ENCODE measurements at regions not wholly inside any gene's neighbourhood (a gene's known extent, or its start where the extent isn't known, plus 50 kb on each side); places are given as distances from the start of the nearest gene placed in this dataset.

GRCh38 chr18:30705943-30706342 lies 336.6 kb downstream of the DSC3 start:
- no peak for DNase-seq
- H3K4me1 ChIP-seq (ENCODE audit: low read depth), result no peaks in the 10 kb centered on the region
- H3K36me3 ChIP-seq (ENCODE audit: low read depth), result no peaks in the 10 kb centered on the region
- no peak for ATAC-seq
- H3K4me3 ChIP-seq, result no peak overlapping the region
- H3K9me3 ChIP-seq, result no peaks in the 10 kb centered on the region
- intact Hi-C loops (cut with DNase I, micrococcal nuclease), result no loop called here
- no peak for TF ChIP-seq CTCF (IDR thresholded peaks at IDR 0.05)

GRCh38 chr18:30698571-30698970 lies 344.0 kb downstream of the DSC3 start:
- TF ChIP-seq CTCF (IDR thresholded peaks at IDR 0.05), result no peak
- ATAC-seq (no peak), DNase-seq (no peak)
- H3K4me1 ChIP-seq (ENCODE audit: low read depth), result no peaks in the 10 kb centered on the region
- no peaks in the 10 kb centered on the region for H3K9me3 ChIP-seq
- no peak overlapping the region for H3K4me3 ChIP-seq
- intact Hi-C loops (cut with DNase I, micrococcal nuclease), result no loop called here
- no peaks in the 10 kb centered on the region for H3K36me3 ChIP-seq (ENCODE audit: low read depth)

- Histone ChIP-seq H3K4me3 (no peak overlapping the region), H3K4me1 (ENCODE audit: low read depth) (no peaks in the 10 kb centered on the region), H3K9me3 (no peaks in the 10 kb centered on the region), H3K36me3 (ENCODE audit: low read depth) (no peaks in the 10 kb centered on the region)
- TF ChIP-seq CTCF (IDR thresholded peaks at IDR 0.05), result no peak
- no peak for ATAC-seq
- intact Hi-C loops (cut with DNase I, micrococcal nuclease), result no loop called here
- no peak for DNase-seq
These were observed 346.3 kb downstream of the DSC3 start for GRCh38 chr18:30696201-30696600.

GRCh38 chr18:30694773-30695172 lies 347.8 kb downstream of the DSC3 start:
- Histone ChIP-seq H3K4me1 (ENCODE audit: low read depth) (no peaks in the 10 kb centered on the region), H3K9me3 (no peaks in the 10 kb centered on the region), H3K4me3 (no peak overlapping the region), H3K36me3 (ENCODE audit: low read depth) (no peaks in the 10 kb centered on the region)
- no peak for DNase-seq
- no peak for ATAC-seq
- intact Hi-C loops (cut with DNase I, micrococcal nuclease), result no loop called here
- no peak for TF ChIP-seq CTCF (IDR thresholded peaks at IDR 0.05)

GRCh38 chr18:30689216-30689615 lies 353.3 kb downstream of the DSC3 start:
- no peak for ATAC-seq
- no peak overlapping the region for H3K4me3 ChIP-seq
- intact Hi-C loops (cut with DNase I, micrococcal nuclease), result no loop called here
- no peaks in the 10 kb centered on the region for H3K4me1 ChIP-seq (ENCODE audit: low read depth)
- no peak for DNase-seq
- H3K36me3 ChIP-seq (ENCODE audit: low read depth), result no peaks in the 10 kb centered on the region
- H3K9me3 ChIP-seq, result no peaks in the 10 kb centered on the region
- no peak for TF ChIP-seq CTCF (IDR thresholded peaks at IDR 0.05)

- H3K4me3 ChIP-seq, result no peak overlapping the region
- no peaks in the 10 kb centered on the region for H3K9me3 ChIP-seq
- no peaks in the 10 kb centered on the region for H3K36me3 ChIP-seq (ENCODE audit: low read depth)
- H3K4me1 ChIP-seq (ENCODE audit: low read depth), result no peaks in the 10 kb centered on the region
- TF ChIP-seq CTCF (IDR thresholded peaks at IDR 0.05), result no peak
- DNase-seq (no peak), ATAC-seq (no peak)
- intact Hi-C loops (cut with DNase I, micrococcal nuclease), result no loop called here
These were observed 355.0 kb downstream of the DSC3 start for GRCh38 chr18:30687501-30687900.

All from mucosa of descending colon (tissue), 3 donors.